HepG2 (cell line): ENCODE measurements at regions not wholly inside any gene's neighbourhood (a gene's known extent, or its start where the extent isn't known, plus 50 kb on each side); places are given as distances from the start of the nearest gene placed in this dataset.

Experiments used
- ELF1 ChIP-seq: sonication (generic); formaldehyde crosslinking; IDR thresholded peaks from 2 replicates; pipeline ENCODE4 v1.4.0; 2020; ENCODE audit warnings: missing genetic modification reagents
- ERF ChIP-seq: IDR thresholded peaks from 2 replicates; pipeline ENCODE4 v1.6.1; 2018; ENCODE audit warnings: missing biosample characterization, missing genetic modification reagents
- FOXP1 ChIP-seq, 2 experiments: fragments of 450-650 bp in 1 of 2; IDR thresholded peaks; 2 replicates each; pipeline ENCODE4 v1.6.1; 2017 to 2018; ENCODE audit warnings: antibody characterized with exemption in 1 of 2
- GABPB1 ChIP-seq: IDR thresholded peaks from 2 replicates; pipeline ENCODE4 v1.6.1; 2016; ENCODE audit warnings: mild to moderate bottlenecking, missing genetic modification reagents, moderate library complexity, missing compliant biosample characterization
- IRF2 ChIP-seq: IDR thresholded peaks from 2 replicates; pipeline ENCODE4 v1.6.1; 2018; ENCODE audit warnings: missing genetic modification reagents, missing compliant biosample characterization
- KLF15 ChIP-seq: sonication (generic); formaldehyde crosslinking; IDR thresholded peaks from 2 replicates; pipeline ENCODE4 v1.8.1; 2023; ENCODE audit warnings: borderline replicate concordance, mild to moderate bottlenecking, inconsistent platforms, missing genetic modification reagents, mixed read lengths
- MED1 ChIP-seq: sonication (generic); formaldehyde crosslinking; IDR thresholded peaks from 2 replicates; pipeline ENCODE4 v1.4.0; 2020; ENCODE audit warnings: missing genetic modification reagents
- MTA1 ChIP-seq: sonication (generic); formaldehyde crosslinking; IDR thresholded peaks from 2 replicates; pipeline ENCODE4 v1.4.0; 2020; ENCODE audit warnings: missing genetic modification reagents, mild to moderate bottlenecking, borderline replicate concordance
- NR2F1 ChIP-seq, 2 experiments: fragments of 450-650 bp in 1 of 2; formaldehyde crosslinking in 1 of 2; IDR thresholded peaks; 2 replicates each; pipeline versions ENCODE4 v1.5.0 to v1.6.1; 2016 to 2020; ENCODE audit warnings: mild to moderate bottlenecking in 1 of 2, missing compliant biosample characterization in 1 of 2, missing genetic modification reagents in 1 of 2, moderate library complexity in 1 of 2
- PHF21A ChIP-seq: sonication (generic); formaldehyde crosslinking; IDR thresholded peaks from 2 replicates; pipeline ENCODE4 v1.5.0; 2020; ENCODE audit warnings: mild to moderate bottlenecking, missing genetic modification reagents
- REL ChIP-seq: sonication (generic); formaldehyde crosslinking; conservative IDR thresholded peaks from 2 replicates; pipeline ENCODE4 v1.8.0; 2022; ENCODE audit warnings: mild to moderate bottlenecking, missing genetic modification reagents, moderate library complexity
- REPIN1 ChIP-seq: sonication (generic); formaldehyde crosslinking; IDR thresholded peaks from 2 replicates; pipeline ENCODE4 v1.8.0; 2022; ENCODE audit warnings: missing genetic modification reagents, low read depth, mild to moderate bottlenecking, borderline replicate concordance
- RXRB ChIP-seq: IDR thresholded peaks from 2 replicates; pipeline ENCODE4 v1.6.1; 2016; ENCODE audit warnings: borderline replicate concordance, missing genetic modification reagents, missing compliant biosample characterization
- SALL1 ChIP-seq: sonication (generic); formaldehyde crosslinking; IDR thresholded peaks from 2 replicates; pipeline ENCODE4 v1.8.0; 2022; ENCODE audit warnings: mild to moderate bottlenecking, missing genetic modification reagents
- ZNF563 ChIP-seq: sonication (generic); formaldehyde crosslinking; IDR thresholded peaks from 2 replicates; pipeline ENCODE4 v1.8.0; 2022; ENCODE audit warnings: mild to moderate bottlenecking, moderate library complexity, missing genetic modification reagents
- ZNF564 ChIP-seq: sonication (generic); formaldehyde crosslinking; IDR thresholded peaks from 2 replicates; pipeline ENCODE4 v1.8.1; 2023; ENCODE audit warnings: mild to moderate bottlenecking, missing genetic modification reagents
- ZNF644 ChIP-seq: IDR thresholded peaks from 2 replicates; pipeline ENCODE4 v1.6.1; 2016; ENCODE audit warnings: low read depth
- ZNF775 ChIP-seq: sonication (generic); formaldehyde crosslinking; IDR thresholded peaks from 2 replicates; pipeline ENCODE4 v1.4.0; 2020; ENCODE audit warnings: missing genetic modification reagents, mild to moderate bottlenecking, moderate library complexity, borderline replicate concordance
- TF ChIP-seq, protein P1 (sequence below): fragments of 450-650 bp; IDR thresholded peaks from 2 replicates; pipeline ENCODE4 v1.6.1; 2017
- TF ChIP-seq, protein P2 (sequence below): sonication (generic); formaldehyde crosslinking; IDR thresholded peaks from 2 replicates; pipeline ENCODE4 v1.8.0; 2022; ENCODE audit warnings: mild to moderate bottlenecking, missing genetic modification reagents, moderate library complexity
- TF ChIP-seq, protein P3 (sequence below): sonication (generic); formaldehyde crosslinking; IDR thresholded peaks from 2 replicates; pipeline ENCODE4 v1.8.0; 2022; ENCODE audit warnings: missing genetic modification reagents, mild to moderate bottlenecking, inconsistent platforms, borderline replicate concordance
- TF ChIP-seq, protein P4 (sequence below): sonication (generic); formaldehyde crosslinking; IDR thresholded peaks from 2 replicates; pipeline ENCODE4 v1.4.0; 2020; ENCODE audit warnings: missing genetic modification reagents, borderline replicate concordance
- TF ChIP-seq, protein P5 (sequence below): sonication (generic); formaldehyde crosslinking; IDR thresholded peaks from 2 replicates; pipeline ENCODE4 v1.4.0; 2020; ENCODE audit warnings: missing genetic modification reagents

DNA sequence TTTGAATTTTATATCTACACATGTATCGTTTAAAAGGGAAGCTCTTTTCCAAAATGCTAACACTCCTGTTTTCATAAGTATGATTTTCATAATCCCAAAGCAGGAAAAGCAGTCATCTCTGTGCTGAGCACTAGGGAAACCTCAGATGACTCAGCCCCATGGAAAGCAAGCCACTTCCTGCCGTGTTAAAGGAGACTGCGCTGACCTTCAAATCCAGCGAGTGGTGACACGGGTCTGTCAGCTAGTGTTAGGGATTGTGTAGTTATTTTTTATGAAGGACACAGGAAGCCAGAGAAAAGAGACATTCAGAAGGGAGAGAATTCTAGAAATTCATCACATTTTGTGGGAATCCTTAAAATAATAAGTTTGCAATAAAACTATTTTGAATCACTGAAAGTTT is 57.0 kb upstream of the CD93 start (continued):
- TF ChIP-seq, protein P1, sequence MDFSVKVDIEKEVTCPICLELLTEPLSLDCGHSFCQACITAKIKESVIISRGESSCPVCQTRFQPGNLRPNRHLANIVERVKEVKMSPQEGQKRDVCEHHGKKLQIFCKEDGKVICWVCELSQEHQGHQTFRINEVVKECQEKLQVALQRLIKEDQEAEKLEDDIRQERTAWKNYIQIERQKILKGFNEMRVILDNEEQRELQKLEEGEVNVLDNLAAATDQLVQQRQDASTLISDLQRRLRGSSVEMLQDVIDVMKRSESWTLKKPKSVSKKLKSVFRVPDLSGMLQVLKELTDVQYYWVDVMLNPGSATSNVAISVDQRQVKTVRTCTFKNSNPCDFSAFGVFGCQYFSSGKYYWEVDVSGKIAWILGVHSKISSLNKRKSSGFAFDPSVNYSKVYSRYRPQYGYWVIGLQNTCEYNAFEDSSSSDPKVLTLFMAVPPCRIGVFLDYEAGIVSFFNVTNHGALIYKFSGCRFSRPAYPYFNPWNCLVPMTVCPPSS = no peak
- no peak for TF ChIP-seq IRF2
- TF ChIP-seq ZNF775 (CRISPR knock-in tag) = no peak
- peak; percentile 78; the same call in 1 of the 2 replicates for TF ChIP-seq ZNF644 (CRISPR knock-in tag)
- TF ChIP-seq FOXP1 (IDR thresholded peaks at IDR 0.05) = no peak
- no peak for TF ChIP-seq FOXP1 (CRISPR knock-in tag; IDR thresholded peaks at IDR 0.05)
- no peak for TF ChIP-seq REPIN1 (CRISPR knock-in tag)
- TF ChIP-seq NR2F1 (CRISPR knock-in tag; IDR thresholded peaks at IDR 0.05) = 0 out of 4 replicates have a peak, but pooled peaks of 1 of the 2 experiments have one; percentile 12
- peak; percentile 49 for TF ChIP-seq MED1 (CRISPR knock-in tag)
- TF ChIP-seq REL (CRISPR knock-in tag) = no peak
- peak; percentile 47; the same call in 1 of the 2 replicates for TF ChIP-seq ERF
- TF ChIP-seq, protein P2, sequence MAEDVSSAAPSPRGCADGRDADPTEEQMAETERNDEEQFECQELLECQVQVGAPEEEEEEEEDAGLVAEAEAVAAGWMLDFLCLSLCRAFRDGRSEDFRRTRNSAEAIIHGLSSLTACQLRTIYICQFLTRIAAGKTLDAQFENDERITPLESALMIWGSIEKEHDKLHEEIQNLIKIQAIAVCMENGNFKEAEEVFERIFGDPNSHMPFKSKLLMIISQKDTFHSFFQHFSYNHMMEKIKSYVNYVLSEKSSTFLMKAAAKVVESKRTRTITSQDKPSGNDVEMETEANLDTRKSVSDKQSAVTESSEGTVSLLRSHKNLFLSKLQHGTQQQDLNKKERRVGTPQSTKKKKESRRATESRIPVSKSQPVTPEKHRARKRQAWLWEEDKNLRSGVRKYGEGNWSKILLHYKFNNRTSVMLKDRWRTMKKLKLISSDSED (CRISPR knock-in tag) = no peak
- peak; percentile 68 for TF ChIP-seq GABPB1 (CRISPR knock-in tag)
- TF ChIP-seq SALL1 (CRISPR knock-in tag) = 0 out of 2 replicates have a peak, but pooled peaks have one; percentile 31
- TF ChIP-seq ELF1 = peak; percentile 71
- TF ChIP-seq RXRB (CRISPR knock-in tag) = peak; percentile 56; the same call in 1 of the 2 replicates
- TF ChIP-seq MTA1 = no peak
- TF ChIP-seq, protein P3, sequence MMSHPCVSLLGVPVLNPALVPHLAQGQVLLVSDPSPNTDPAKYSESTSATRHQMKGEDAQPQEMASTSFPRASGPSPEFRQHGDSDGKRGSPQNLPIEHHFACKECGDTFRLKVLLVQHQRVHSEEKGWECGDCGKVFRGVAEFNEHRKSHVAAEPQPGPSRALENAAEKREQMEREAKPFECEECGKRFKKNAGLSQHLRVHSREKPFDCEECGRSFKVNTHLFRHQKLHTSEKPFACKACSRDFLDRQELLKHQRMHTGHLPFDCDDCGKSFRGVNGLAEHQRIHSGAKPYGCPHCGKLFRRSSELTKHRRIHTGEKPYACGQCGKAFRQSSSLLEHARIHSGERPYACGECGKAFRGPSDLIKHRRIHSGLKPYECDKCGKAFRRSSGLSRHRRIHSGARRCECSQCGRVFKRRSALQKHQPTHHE (CRISPR knock-in tag) = no peak
- no peak for TF ChIP-seq PHF21A (CRISPR knock-in tag)
- TF ChIP-seq, protein P4, sequence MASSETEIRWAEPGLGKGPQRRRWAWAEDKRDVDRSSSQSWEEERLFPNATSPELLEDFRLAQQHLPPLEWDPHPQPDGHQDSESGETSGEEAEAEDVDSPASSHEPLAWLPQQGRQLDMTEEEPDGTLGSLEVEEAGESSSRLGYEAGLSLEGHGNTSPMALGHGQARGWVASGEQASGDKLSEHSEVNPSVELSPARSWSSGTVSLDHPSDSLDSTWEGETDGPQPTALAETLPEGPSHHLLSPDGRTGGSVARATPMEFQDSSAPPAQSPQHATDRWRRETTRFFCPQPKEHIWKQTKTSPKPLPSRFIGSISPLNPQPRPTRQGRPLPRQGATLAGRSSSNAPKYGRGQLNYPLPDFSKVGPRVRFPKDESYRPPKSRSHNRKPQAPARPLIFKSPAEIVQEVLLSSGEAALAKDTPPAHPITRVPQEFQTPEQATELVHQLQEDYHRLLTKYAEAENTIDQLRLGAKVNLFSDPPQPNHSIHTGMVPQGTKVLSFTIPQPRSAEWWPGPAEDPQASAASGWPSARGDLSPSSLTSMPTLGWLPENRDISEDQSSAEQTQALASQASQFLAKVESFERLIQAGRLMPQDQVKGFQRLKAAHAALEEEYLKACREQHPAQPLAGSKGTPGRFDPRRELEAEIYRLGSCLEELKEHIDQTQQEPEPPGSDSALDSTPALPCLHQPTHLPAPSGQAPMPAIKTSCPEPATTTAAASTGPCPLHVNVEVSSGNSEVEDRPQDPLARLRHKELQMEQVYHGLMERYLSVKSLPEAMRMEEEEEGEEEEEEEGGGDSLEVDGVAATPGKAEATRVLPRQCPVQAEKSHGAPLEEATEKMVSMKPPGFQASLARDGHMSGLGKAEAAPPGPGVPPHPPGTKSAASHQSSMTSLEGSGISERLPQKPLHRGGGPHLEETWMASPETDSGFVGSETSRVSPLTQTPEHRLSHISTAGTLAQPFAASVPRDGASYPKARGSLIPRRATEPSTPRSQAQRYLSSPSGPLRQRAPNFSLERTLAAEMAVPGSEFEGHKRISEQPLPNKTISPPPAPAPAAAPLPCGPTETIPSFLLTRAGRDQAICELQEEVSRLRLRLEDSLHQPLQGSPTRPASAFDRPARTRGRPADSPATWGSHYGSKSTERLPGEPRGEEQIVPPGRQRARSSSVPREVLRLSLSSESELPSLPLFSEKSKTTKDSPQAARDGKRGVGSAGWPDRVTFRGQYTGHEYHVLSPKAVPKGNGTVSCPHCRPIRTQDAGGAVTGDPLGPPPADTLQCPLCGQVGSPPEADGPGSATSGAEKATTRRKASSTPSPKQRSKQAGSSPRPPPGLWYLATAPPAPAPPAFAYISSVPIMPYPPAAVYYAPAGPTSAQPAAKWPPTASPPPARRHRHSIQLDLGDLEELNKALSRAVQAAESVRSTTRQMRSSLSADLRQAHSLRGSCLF (CRISPR knock-in tag) = no peak
- TF ChIP-seq, protein P5, sequence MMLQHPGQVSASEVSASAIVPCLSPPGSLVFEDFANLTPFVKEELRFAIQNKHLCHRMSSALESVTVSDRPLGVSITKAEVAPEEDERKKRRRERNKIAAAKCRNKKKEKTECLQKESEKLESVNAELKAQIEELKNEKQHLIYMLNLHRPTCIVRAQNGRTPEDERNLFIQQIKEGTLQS (CRISPR knock-in tag) = peak; percentile 53; the same call in 1 of the 2 replicates
- TF ChIP-seq KLF15 (CRISPR knock-in tag) = no peak
- no peak for TF ChIP-seq ZNF563 (CRISPR knock-in tag)
- TF ChIP-seq ZNF564 (CRISPR knock-in tag) = no peak
